ENCODE measurements at regions not wholly inside any gene's neighbourhood (a gene's known extent, or its start where the extent isn't known, plus 50 kb on each side); places are given as distances from the start of the nearest gene placed in this dataset.

- TF ChIP-seq CTCF (IDR thresholded peaks at IDR 0.05) (no peak), POLR2A (IDR thresholded peaks at IDR 0.05) (no peak)
Measured at GRCh38 chr5:110165366-110165765, 475.6 kb downstream of the MAN2A1 start.

Data from testis (tissue), 2 donors.